Esophagus muscularis mucosa (tissue), 4 donors: ENCODE measurements at regions not wholly inside any gene's neighbourhood (a gene's known extent, or its start where the extent isn't known, plus 50 kb on each side); places are given as distances from the start of the nearest gene placed in this dataset.

Experiments
- DNase-seq: peaks from one replicate; pipeline ENCODE4 v3.0.0-alpha.2; 2017; ENCODE audit errors: extremely low spot score
- H3K27ac ChIP-seq, 4 donors: fragments of 200-600 bp; sonication (generic); replicated peaks in 1 of 4; 1 replicate in 3 of 4; 2 replicates in 1 of 4; pipeline ENCODE4 v1.5.1; 2016 to 2019; ENCODE audit warnings: mild to moderate bottlenecking in 1 of 4
- H3K27me3 ChIP-seq, 4 donors: fragments of 200-600 bp; sonication (generic); one replicate each; pipeline versions ENCODE4 v1.5.1 to v1.6.0; 2016 to 2019
- H3K36me3 ChIP-seq, 4 donors: fragments of 200-600 bp; sonication (generic); one replicate each; pipeline ENCODE4 v1.5.1; 2016 to 2019
- H3K4me1 ChIP-seq, 4 donors: fragments of 200-600 bp; sonication (generic); one replicate each; pipeline ENCODE4 v1.5.1; 2016 to 2019
- H3K4me3 ChIP-seq, 4 donors: fragments of 200-600 bp; sonication (generic); 1 replicate in 2 of 4; 2 replicates in 2 of 4; pipeline ENCODE4 v1.5.1; 2016 to 2019; ENCODE audit warnings: mild to moderate bottlenecking in 4 of 4, moderate library complexity in 1 of 4
- H3K9me3 ChIP-seq, 4 donors: fragments of 200-600 bp; sonication (generic); 1 replicate in 3 of 4; 2 replicates in 1 of 4; pipeline ENCODE4 v1.5.1; 2016 to 2019
- CTCF ChIP-seq, 3 experiments: fragments of 200-600 bp in 2 of 3; fragments of 450-650 bp in 1 of 3; sonication (generic) in 2 of 3; IDR thresholded peaks; one replicate each; pipeline ENCODE4 v1.5.1; 2017 to 2019; ENCODE audit warnings: antibody characterized with exemption in 3 of 3, mild to moderate bottlenecking in 2 of 3, moderate library complexity in 1 of 3
- EP300 ChIP-seq: sonication (generic); formaldehyde crosslinking; IDR thresholded peaks from one replicate; pipeline ENCODE4 v1.6.1; 2017; ENCODE audit warnings: antibody characterized with exemption
- POLR2A ChIP-seq: fragments of 450-650 bp; IDR thresholded peaks from one replicate; pipeline ENCODE4 v1.6.1; 2017; ENCODE audit warnings: antibody characterized with exemption, moderate library complexity, mild to moderate bottlenecking, low read depth
- POLR2AphosphoS5 ChIP-seq, 2 donors: sonication (generic); formaldehyde crosslinking; IDR thresholded peaks; one replicate each; pipeline ENCODE4 v1.6.1; 2017; ENCODE audit warnings: antibody characterized with exemption in 2 of 2
- WGBS: methylation state at CpG from one replicate; pipeline ENCODE4 v1.1.5; 2018; 5-methylcytosine and 5-hydroxymethylcytosine counted together
- intact Hi-C: fragments of 100-400 bp; cut with DNase I; formaldehyde crosslinking; loops from one replicate; pipeline ENCODE4 v1.15.1; 2023

- TF ChIP-seq CTCF (IDR thresholded peaks at IDR 0.05) (no peak), POLR2AphosphoS5 (IDR thresholded peaks at IDR 0.05) (no peak), POLR2A (no peak), EP300 (no peak)
- no peak for DNase-seq
- H3K4me1 ChIP-seq = no peaks in the 10 kb centered on the region
- H3K4me3 ChIP-seq = no peak overlapping the region
- no peaks in the 10 kb centered on the region for H3K36me3 ChIP-seq
- no peak overlapping the region for H3K27ac ChIP-seq
- intact Hi-C loops = no loop called here
- H3K9me3 ChIP-seq = no peaks in the 10 kb centered on the region
- no peaks in the 10 kb centered on the region for H3K27me3 ChIP-seq
Observed at GRCh38 chr18:30754846-30755245, 287.7 kb downstream of the DSC3 start.

GRCh38 chr18:30748541-30748940 lies 294.0 kb downstream of the DSC3 start:
- Histone ChIP-seq H3K27ac (no peak overlapping the region), H3K27me3 (no peaks in the 10 kb centered on the region), H3K9me3 (no peaks in the 10 kb centered on the region), H3K36me3 (no peaks in the 10 kb centered on the region), H3K4me3 (no peak overlapping the region), H3K4me1 (no peaks in the 10 kb centered on the region)
- DNase-seq = no peak
- intact Hi-C loops = no loop called here
- WGBS = 67% methylated on average over 5 of the region's 5 CpGs
- no peak for TF ChIP-seq POLR2AphosphoS5 (IDR thresholded peaks at IDR 0.05)
- TF ChIP-seq POLR2A = no peak
- TF ChIP-seq EP300 = no peak
- TF ChIP-seq CTCF (IDR thresholded peaks at IDR 0.05) = no peak

- intact Hi-C loops = no loop called here
- no peaks in the 10 kb centered on the region for H3K4me1 ChIP-seq
- no peaks in the 10 kb centered on the region for H3K36me3 ChIP-seq
- TF ChIP-seq EP300 (no peak), POLR2A (no peak), CTCF (IDR thresholded peaks at IDR 0.05) (no peak), POLR2AphosphoS5 (IDR thresholded peaks at IDR 0.05) (no peak)
- no peak for DNase-seq
- no peaks in the 10 kb centered on the region for H3K27me3 ChIP-seq
- no peaks in the 10 kb centered on the region for H3K9me3 ChIP-seq
- no peak overlapping the region for H3K27ac ChIP-seq
- H3K4me3 ChIP-seq = no peak overlapping the region
Observed at GRCh38 chr18:30746224-30746623, 296.3 kb downstream of the DSC3 start.

GRCh38 chr18:30743033-30743432 lies 299.5 kb downstream of the DSC3 start:
- H3K27ac ChIP-seq = no peak overlapping the region
- H3K4me1 ChIP-seq = no peaks in the 10 kb centered on the region
- intact Hi-C loops = no loop called here
- no peak for TF ChIP-seq POLR2A
- H3K27me3 ChIP-seq = no peaks in the 10 kb centered on the region
- no peaks in the 10 kb centered on the region for H3K36me3 ChIP-seq
- H3K9me3 ChIP-seq = no peaks in the 10 kb centered on the region
- H3K4me3 ChIP-seq = no peak overlapping the region
- no peak for DNase-seq

GRCh38 chr18:30730915-30731314 lies 311.6 kb downstream of the DSC3 start:
- DNase-seq = no peak
- intact Hi-C loops = no loop called here
- H3K27me3 ChIP-seq = no peaks in the 10 kb centered on the region
- 80% methylated on average over 2 of the region's 5 CpGs for WGBS
- no peak overlapping the region for H3K27ac ChIP-seq
- no peaks in the 10 kb centered on the region for H3K4me1 ChIP-seq
- TF ChIP-seq POLR2AphosphoS5 (IDR thresholded peaks at IDR 0.05) = no peak
- TF ChIP-seq EP300 = no peak
- no peak for TF ChIP-seq POLR2A
- TF ChIP-seq CTCF (IDR thresholded peaks at IDR 0.05) = no peak
- H3K36me3 ChIP-seq = no peaks in the 10 kb centered on the region
- H3K9me3 ChIP-seq = no peaks in the 10 kb centered on the region
- no peak overlapping the region for H3K4me3 ChIP-seq
